Heart left ventricle (tissue), 13 donors: ENCODE measurements at regions not wholly inside any gene's neighbourhood (a gene's known extent, or its start where the extent isn't known, plus 50 kb on each side); places are given as distances from the start of the nearest gene placed in this dataset.

ENCODE experiments used
- CTCF ChIP-seq, 12 donors: fragments of 200-600 bp; sonication (generic) in 4 of 12; IDR thresholded peaks; one replicate each; pipeline versions ENCODE4 v1.5.0 to v1.8.0; 2018 to 2022; ENCODE audit warnings: antibody characterized with exemption in 12 of 12, mild to moderate bottlenecking in 5 of 12
- POLR2A ChIP-seq, 2 donors: fragments of 450-650 bp; IDR thresholded peaks; one replicate each; pipeline ENCODE4 v1.6.1; 2017; ENCODE audit warnings: antibody characterized with exemption in 2 of 2, mild to moderate bottlenecking in 2 of 2, moderate library complexity in 2 of 2
- donor health status: ischemic (EF 13 %, LVEDD 7.1; RV severe dilation, severe dysfunction).
- donor health status: DM: no; HTN: yes; CAD: no.
- donor health status: DM: no; HTN: no; CAD: no.
- donor health status: ischemic (EF 25% LVEDD 6.9; RV normal size, moderate dysfunction).
- donor health status: ischemic (EF 25% LVEDD 5.7; RV mildly dilated, moderate dysfunction).
- donor health status: ischemic (EF 35%, LVEDD 5.7; RV mildly dilated, moderate dysfunction).
- donor health status: nonischemic (EF 11% LVEDD 7.7; RV severe dilation, severe dysfunction).
- donor health status: DM: yes; HTN: yes; CAD: no.
- donor health status: PGD.
- donor health status: ischemic (EF 29% LVEDD 5.4; RV normal size, mild dysfunction).
- donor health status: nonischemic (EF 23%, LVEDD 6.1; RV moderate dilation, normal function).

DNA sequence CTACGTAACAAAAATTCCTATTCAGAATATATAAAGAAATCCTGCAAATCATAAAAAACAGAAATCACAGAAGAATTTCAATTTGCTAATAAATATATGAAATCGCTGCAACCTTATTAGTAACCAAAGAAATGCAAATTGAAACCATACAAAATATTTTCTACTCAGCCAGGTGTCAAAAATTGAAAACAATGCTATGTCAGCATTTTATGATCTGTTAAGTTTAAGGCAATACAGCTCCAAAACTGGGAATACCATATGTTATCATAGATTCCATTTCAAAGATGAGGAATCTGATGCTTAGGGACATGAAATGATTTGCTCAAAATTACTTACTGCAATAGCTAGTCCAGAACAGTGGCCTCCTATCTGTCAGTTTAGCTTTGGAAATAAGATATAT is 168.9 kb downstream of the ID4 start:
- TF ChIP-seq CTCF (IDR thresholded peaks at IDR 0.05) (no peak), POLR2A (IDR thresholded peaks at IDR 0.05) (no peak)
